MCF 10A (cell line): ENCODE measurements at regions not wholly inside any gene's neighbourhood (a gene's known extent, or its start where the extent isn't known, plus 50 kb on each side); places are given as distances from the start of the nearest gene placed in this dataset.

Experiments used
- BruUV-seq: library from RNA; stranded (reverse); fragments of 400-500 nt; replicated peaks from 2 replicates; lab custom pipeline; 2021; lab: Mats Ljungman, UMichigan
- CTCF ChIA-PET: fragments of 300-600 bp; sonication (Branson Sonifier 250); formaldehyde crosslinking; extraction: SDS; loops from one replicate; lab custom pipeline; 2021; ENCODE audit warnings: antibody characterized with exemption, inconsistent platforms; lab: Yijun Ruan, JAX
- POLR2A ChIA-PET: fragments of 300-600, 350-650 bp; sonication (Branson Sonifier 250); formaldehyde crosslinking; extraction: SDS; loops from one replicate; lab custom pipeline; 2020; ENCODE audit warnings: antibody characterized with exemption, inconsistent platforms; lab: Yijun Ruan, JAX
- DNase-seq: peaks from one replicate; pipeline ENCODE4 v3.0.0-alpha.2; 2018; ENCODE audit not compliant: unreplicated experiment
- H3K27ac Mint-ChIP-seq: one replicate; pipeline ENCODE4 v1.8.0; 2022; ENCODE audit warnings: mild to moderate bottlenecking, low read depth, mixed read lengths; ENCODE audit not compliant: unreplicated experiment
- H3K27me3 Mint-ChIP-seq: one replicate; pipeline ENCODE4 v1.8.0; 2022; ENCODE audit warnings: mixed read lengths; ENCODE audit not compliant: insufficient read depth, unreplicated experiment
- H3K36me3 Mint-ChIP-seq: one replicate; pipeline ENCODE4 v1.8.0; 2022; ENCODE audit warnings: mild to moderate bottlenecking, moderate library complexity, mixed read lengths; ENCODE audit not compliant: insufficient read depth, unreplicated experiment
- H3K4me1 Mint-ChIP-seq: one replicate; pipeline ENCODE4 v1.8.0; 2022; ENCODE audit warnings: mixed read lengths; ENCODE audit not compliant: insufficient read depth, unreplicated experiment
- H3K4me3 Mint-ChIP-seq: one replicate; pipeline ENCODE4 v1.8.0; 2022; ENCODE audit warnings: mild to moderate bottlenecking, moderate library complexity, mixed read lengths; ENCODE audit not compliant: unreplicated experiment
- H3K9me3 Mint-ChIP-seq: one replicate; pipeline ENCODE4 v1.8.0; 2022; ENCODE audit warnings: mixed read lengths; ENCODE audit not compliant: unreplicated experiment
- intact Hi-C: fragments of 100-400 bp; cut with micrococcal nuclease; formaldehyde crosslinking; loops from 2 replicates; pipeline ENCODE4 v1.14.1; 2022
- TF ChIP-seq, protein P1 (sequence below): fragments of 200-600 bp; IDR thresholded peaks from one replicate; pipeline ENCODE4 v1.8.0; 2022; ENCODE audit warnings: antibody characterized with exemption, mild to moderate bottlenecking; ENCODE audit not compliant: unreplicated experiment

DNA sequence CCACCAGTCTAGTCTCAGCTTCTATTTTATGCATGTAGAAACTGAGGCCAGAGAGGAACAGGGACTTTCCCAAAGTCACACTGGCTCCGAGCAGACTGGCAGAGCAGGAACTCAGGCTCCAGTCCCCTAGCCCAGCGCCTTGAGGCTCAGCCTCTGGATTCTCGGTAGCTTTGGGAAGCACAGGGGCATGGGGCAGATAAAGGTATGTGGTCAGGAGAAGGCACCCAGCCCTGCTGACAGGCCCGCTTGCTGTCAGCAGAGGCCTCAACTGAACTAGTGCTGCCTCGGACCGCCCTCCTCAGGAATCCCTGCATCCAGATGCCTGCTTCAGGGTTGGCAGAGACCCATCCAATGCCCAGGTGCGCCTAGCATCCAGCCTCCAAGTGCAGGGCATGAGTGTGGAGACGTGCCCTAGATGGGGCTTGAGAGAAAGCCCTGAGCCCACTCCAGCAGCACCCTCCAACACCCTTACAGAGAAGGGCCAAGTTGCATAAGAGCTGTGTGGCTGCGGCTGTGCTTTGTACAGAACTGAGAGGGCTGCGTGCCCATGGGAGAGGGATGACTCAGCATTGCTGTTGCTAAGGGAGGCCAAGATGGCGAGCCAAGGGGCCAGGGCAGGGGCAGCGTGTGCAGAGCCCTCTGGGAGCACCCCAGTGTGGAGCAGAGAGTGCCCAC lies 168.6 kb downstream of the MACROH2A1 start:
- ChIA-PET CTCF (interaction anchor here (1.0 to 1.7 kb wide), 3 partner anchors 13 to 101 kb away, joined by 3 to 5 read pairs (median 3); no protein-coding TSS in a partner anchor), POLR2A (interaction anchor here (1.6 to 4.3 kb wide), 2 partner anchors 11 to 16 kb away, joined by 7 to 23 read pairs; no protein-coding TSS in a partner anchor)
- H3K4me3 Mint-ChIP-seq: no peak overlapping the region
- TF ChIP-seq, protein P1, sequence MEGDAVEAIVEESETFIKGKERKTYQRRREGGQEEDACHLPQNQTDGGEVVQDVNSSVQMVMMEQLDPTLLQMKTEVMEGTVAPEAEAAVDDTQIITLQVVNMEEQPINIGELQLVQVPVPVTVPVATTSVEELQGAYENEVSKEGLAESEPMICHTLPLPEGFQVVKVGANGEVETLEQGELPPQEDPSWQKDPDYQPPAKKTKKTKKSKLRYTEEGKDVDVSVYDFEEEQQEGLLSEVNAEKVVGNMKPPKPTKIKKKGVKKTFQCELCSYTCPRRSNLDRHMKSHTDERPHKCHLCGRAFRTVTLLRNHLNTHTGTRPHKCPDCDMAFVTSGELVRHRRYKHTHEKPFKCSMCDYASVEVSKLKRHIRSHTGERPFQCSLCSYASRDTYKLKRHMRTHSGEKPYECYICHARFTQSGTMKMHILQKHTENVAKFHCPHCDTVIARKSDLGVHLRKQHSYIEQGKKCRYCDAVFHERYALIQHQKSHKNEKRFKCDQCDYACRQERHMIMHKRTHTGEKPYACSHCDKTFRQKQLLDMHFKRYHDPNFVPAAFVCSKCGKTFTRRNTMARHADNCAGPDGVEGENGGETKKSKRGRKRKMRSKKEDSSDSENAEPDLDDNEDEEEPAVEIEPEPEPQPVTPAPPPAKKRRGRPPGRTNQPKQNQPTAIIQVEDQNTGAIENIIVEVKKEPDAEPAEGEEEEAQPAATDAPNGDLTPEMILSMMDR: no peak
- BruUV-seq: no TSS peak
- H3K27ac Mint-ChIP-seq: no peak overlapping the region
- no peaks in the 10 kb centered on the region for H3K36me3 Mint-ChIP-seq
- H3K9me3 Mint-ChIP-seq: no peaks in the 10 kb centered on the region
- H3K4me1 Mint-ChIP-seq: peaks cover 26% of the 10 kb centered on the region
- DNase-seq: peak; percentile 92
- H3K27me3 Mint-ChIP-seq: no peaks in the 10 kb centered on the region
- intact Hi-C loops: no loop called here

DNA sequence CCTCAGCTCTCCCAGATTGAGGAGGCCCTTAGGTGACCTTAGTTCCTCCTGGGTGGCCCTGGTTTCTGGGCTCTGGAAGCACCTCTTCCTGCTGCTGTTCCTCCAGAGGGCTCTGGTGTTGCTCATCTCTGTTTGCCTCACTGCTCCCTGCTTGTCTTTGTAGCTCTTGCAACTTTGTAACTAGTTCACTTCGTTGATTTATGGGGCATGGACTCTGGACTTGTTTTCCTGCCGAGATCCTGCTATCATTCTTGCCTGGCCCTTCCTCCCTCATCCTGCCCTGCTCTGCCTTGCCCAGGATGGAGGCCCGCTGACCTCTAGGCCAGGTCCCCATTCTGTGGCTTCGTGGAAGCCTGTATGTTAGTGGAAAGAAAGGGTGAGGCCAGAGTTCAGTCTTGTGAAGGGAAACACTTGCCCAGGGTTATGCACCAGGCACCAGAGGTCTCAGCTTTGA lies 169.3 kb downstream of the MACROH2A1 start:
- POLR2A ChIA-PET: interaction anchor here (1.6 to 4.3 kb wide), 2 partner anchors 12 to 17 kb away, joined by 7 to 23 read pairs; no protein-coding TSS in a partner anchor
- Mint-ChIP-seq H3K9me3 (no peaks in the 10 kb centered on the region), H3K27me3 (no peaks in the 10 kb centered on the region), H3K4me3 (no peak overlapping the region), H3K36me3 (no peaks in the 10 kb centered on the region), H3K27ac (no peak overlapping the region), H3K4me1 (peaks cover 26% of the 10 kb centered on the region)
- CTCF ChIA-PET: interaction anchor here (0.6 to 1.7 kb wide), 3 partner anchors 16 to 102 kb away, joined by 3 to 5 read pairs (median 3); no protein-coding TSS in a partner anchor
- intact Hi-C loops: no loop called here
- DNase-seq: no peak
- no TSS peak for BruUV-seq
- TF ChIP-seq, protein P1: no peak

DNA sequence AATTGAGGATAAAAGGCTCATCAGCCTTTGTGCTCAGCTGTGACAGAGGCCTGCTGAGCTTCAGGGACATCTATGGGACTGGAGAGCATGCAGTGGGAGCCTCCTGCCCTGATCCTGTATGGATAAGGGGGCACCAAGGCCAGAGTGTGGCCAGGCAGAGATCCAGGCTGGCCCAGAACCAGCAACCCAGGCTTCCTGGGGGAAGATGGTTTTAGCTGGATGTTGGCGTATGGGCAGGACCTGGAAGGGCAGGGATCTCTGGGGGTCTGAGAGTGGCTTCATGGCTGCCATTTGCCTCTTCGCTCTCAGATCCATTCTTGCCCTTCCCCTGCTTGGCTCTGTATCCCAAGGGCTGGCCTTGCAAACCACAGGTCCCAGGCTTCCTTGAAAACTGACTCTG lies 169.9 kb downstream of the MACROH2A1 start:
- no peaks in the 10 kb centered on the region for H3K27me3 Mint-ChIP-seq
- H3K4me3 Mint-ChIP-seq: no peak overlapping the region
- H3K36me3 Mint-ChIP-seq: no peaks in the 10 kb centered on the region
- no peak for DNase-seq
- intact Hi-C loops: no loop called here
- H3K27ac Mint-ChIP-seq: no peak overlapping the region
- ChIA-PET POLR2A (interaction anchor here (1.6 kb wide), 1 partner anchor 13 kb away, joined by 7 read pairs; no protein-coding TSS in a partner anchor), CTCF (interaction anchor here (0.6 to 1.7 kb wide), 3 partner anchors 17 to 232 kb away, joined by 3 to 5 read pairs (median 3); no protein-coding TSS in a partner anchor)
- peaks cover 26% of the 10 kb centered on the region for H3K4me1 Mint-ChIP-seq
- no peaks in the 10 kb centered on the region for H3K9me3 Mint-ChIP-seq
- no TSS peak for BruUV-seq
- TF ChIP-seq, protein P1: no peak

DNA sequence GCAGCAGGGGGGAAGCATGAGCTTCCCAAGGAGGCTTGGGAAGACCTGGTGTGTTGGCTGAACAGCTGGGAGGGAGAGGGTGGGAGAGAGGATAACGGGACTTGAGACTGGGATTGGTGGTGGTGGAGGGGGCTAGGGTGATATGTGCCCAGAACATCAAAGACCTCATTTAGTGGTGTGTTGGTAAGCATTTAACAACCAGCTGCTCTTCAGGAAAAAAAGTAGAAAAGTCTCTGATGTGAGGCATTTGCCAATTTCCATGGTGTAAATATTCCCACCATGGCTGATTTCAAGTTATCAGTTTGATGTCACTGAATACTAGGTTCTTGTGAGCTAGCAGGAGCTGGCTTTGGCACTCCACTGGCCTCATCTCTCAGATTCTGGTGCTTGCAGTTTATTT lies 170.8 kb downstream of the MACROH2A1 start:
- no TSS peak for BruUV-seq
- H3K36me3 Mint-ChIP-seq: no peaks in the 10 kb centered on the region
- H3K27ac Mint-ChIP-seq: no peak overlapping the region
- POLR2A ChIA-PET: interaction anchor here (1.0 kb wide), 1 partner anchor 14 kb away, joined by 3 read pairs; no protein-coding TSS in a partner anchor
- DNase-seq: no peak
- H3K4me3 Mint-ChIP-seq: no peak overlapping the region
- TF ChIP-seq, protein P1: no peak
- H3K27me3 Mint-ChIP-seq: no peaks in the 10 kb centered on the region
- H3K9me3 Mint-ChIP-seq: no peaks in the 10 kb centered on the region
- CTCF ChIA-PET: interaction anchor here (0.6 to 1.1 kb wide), 5 partner anchors 9 to 439 kb away, joined by 3 to 5 read pairs (median 4); no protein-coding TSS in a partner anchor
- H3K4me1 Mint-ChIP-seq: peaks cover 20% of the 10 kb centered on the region
- intact Hi-C loops: no loop called here
